HEK293 (cell line): ENCODE measurements at regions not wholly inside any gene's neighbourhood (a gene's known extent, or its start where the extent isn't known, plus 50 kb on each side); places are given as distances from the start of the nearest gene placed in this dataset.
A peak's percentile ranks its signal among the peaks of the same experiment; 100 is the strongest.

Experiments
- CTCF ChIA-PET: fragments of 350-600 bp; formaldehyde crosslinking; extraction: SDS; loops from one replicate; lab custom pipeline; 2021; ENCODE audit warnings: antibody characterized with exemption; lab: Yijun Ruan, JAX
- POLR2A ChIA-PET: fragments of 300-600 bp; formaldehyde crosslinking; extraction: SDS; loops from one replicate; lab custom pipeline; 2020; ENCODE audit warnings: antibody characterized with exemption, inconsistent platforms; lab: Yijun Ruan, JAX
- H3K27ac ChIP-seq: fragments of 200-500 bp; sonication (Bioruptor generic); 2 replicates; pipeline ENCODE4 v1.5.1; 2014; ENCODE audit warnings: low read depth, low read length, control low read depth, inconsistent platforms; ENCODE audit errors: extremely low read depth
- H3K36me3 ChIP-seq, 2 experiments: fragments of 200-500 bp in 1 of 2; sonication (Bioruptor generic) in 1 of 2; 1 replicate in 1 of 2; 2 replicates in 1 of 2; pipeline ENCODE4 v1.5.1; 2014 to 2017; ENCODE audit warnings: inconsistent platforms in 2 of 2, low read length in 2 of 2; ENCODE audit not compliant: control insufficient read depth in 2 of 2, insufficient read depth in 1 of 2
- H3K4me1 ChIP-seq: fragments of 200-500 bp; sonication (Bioruptor generic); 2 replicates; pipeline ENCODE4 v1.5.1; 2014; ENCODE audit warnings: mild to moderate bottlenecking, low read length, inconsistent platforms; ENCODE audit not compliant: control insufficient read depth, insufficient read depth
- H3K4me3 ChIP-seq: 2 replicates; pipeline ENCODE4 v1.5.1; 2011; ENCODE audit warnings: low read depth, mild to moderate bottlenecking, control low read depth, low read length, moderate library complexity
- H3K9me3 ChIP-seq: fragments of 200-500 bp; sonication (Bioruptor generic); 2 replicates; pipeline ENCODE4 v1.5.1; 2014; ENCODE audit warnings: low read depth, low read length, inconsistent platforms; ENCODE audit not compliant: control insufficient read depth, insufficient read depth
- HOXA7 ChIP-seq: sonication (generic); formaldehyde crosslinking; IDR thresholded peaks from 2 replicates; pipeline ENCODE4 v1.8.1; 2022; ENCODE audit warnings: missing genetic modification reagents, borderline replicate concordance
- MYNN ChIP-seq: fragments of 450-650 bp; formaldehyde crosslinking; IDR thresholded peaks from 2 replicates; pipeline ENCODE4 v1.5.1; 2016; ENCODE audit warnings: missing biosample characterization, missing genetic modification characterization, borderline replicate concordance
- MZF1 ChIP-seq: fragments of 450-650 bp; formaldehyde crosslinking; IDR thresholded peaks from 2 replicates; pipeline ENCODE4 v1.5.1; 2017; ENCODE audit warnings: missing biosample characterization, missing genetic modification characterization, borderline replicate concordance
- SALL2 ChIP-seq: fragments of 450-650 bp; formaldehyde crosslinking; IDR thresholded peaks from 2 replicates; pipeline ENCODE4 v1.5.0; 2017; ENCODE audit warnings: missing biosample characterization, mild to moderate bottlenecking, missing genetic modification characterization, borderline replicate concordance
- SCRT1 ChIP-seq: fragments of 450-650 bp; formaldehyde crosslinking; IDR thresholded peaks from 2 replicates; pipeline ENCODE4 v1.5.1; 2016; ENCODE audit warnings: missing biosample characterization, missing genetic modification characterization, borderline replicate concordance
- SP7 ChIP-seq: fragments of 450-650 bp; formaldehyde crosslinking; IDR thresholded peaks from 2 replicates; pipeline ENCODE4 v1.5.1; 2016; ENCODE audit warnings: missing biosample characterization, missing genetic modification characterization
- ZBTB1 ChIP-seq: fragments of 450-650 bp; formaldehyde crosslinking; IDR thresholded peaks from 2 replicates; pipeline ENCODE4 v1.5.1; 2016; ENCODE audit warnings: missing biosample characterization, missing genetic modification characterization
- ZNF112 ChIP-seq: fragments of 450-650 bp; formaldehyde crosslinking; IDR thresholded peaks from 2 replicates; pipeline ENCODE4 v1.5.0; 2017; ENCODE audit warnings: missing biosample characterization, missing genetic modification characterization
- ZNF146 ChIP-seq: fragments of 450-650 bp; formaldehyde crosslinking; IDR thresholded peaks from 2 replicates; pipeline ENCODE4 v1.5.1; 2016; ENCODE audit warnings: missing biosample characterization, missing genetic modification characterization
- ZNF2 ChIP-seq: fragments of 450-650 bp; formaldehyde crosslinking; IDR thresholded peaks from 2 replicates; pipeline ENCODE4 v1.5.1; 2016; ENCODE audit warnings: missing biosample characterization, missing genetic modification characterization
- ZNF26 ChIP-seq: fragments of 450-650 bp; formaldehyde crosslinking; IDR thresholded peaks from 2 replicates; pipeline ENCODE4 v1.5.1; 2016; ENCODE audit warnings: missing biosample characterization, missing genetic modification characterization
- ZNF266 ChIP-seq: fragments of 450-650 bp; formaldehyde crosslinking; IDR thresholded peaks from 2 replicates; pipeline ENCODE4 v1.5.1; 2016; ENCODE audit warnings: missing biosample characterization, missing genetic modification characterization, low read depth
- ZNF335 ChIP-seq: fragments of 450-650 bp; formaldehyde crosslinking; conservative IDR thresholded peaks from 2 replicates; pipeline ENCODE4 v1.5.1; 2016; ENCODE audit warnings: missing biosample characterization, missing genetic modification characterization
- ZNF354C ChIP-seq: fragments of 450-650 bp; formaldehyde crosslinking; IDR thresholded peaks from 2 replicates; pipeline ENCODE4 v1.5.1; 2016; ENCODE audit warnings: missing biosample characterization, missing genetic modification characterization, low read depth, borderline replicate concordance
- ZNF366 ChIP-seq: fragments of 450-650 bp; formaldehyde crosslinking; conservative IDR thresholded peaks from 2 replicates; pipeline ENCODE4 v1.5.1; 2016; ENCODE audit warnings: missing biosample characterization, missing genetic modification characterization
- ZNF37A ChIP-seq: fragments of 450-650 bp; IDR thresholded peaks from 2 replicates; pipeline ENCODE4 v1.5.1; 2018; ENCODE audit warnings: missing biosample characterization, missing genetic modification characterization
- ZNF398 ChIP-seq: fragments of 450-650 bp; formaldehyde crosslinking; IDR thresholded peaks from 2 replicates; pipeline ENCODE4 v1.5.1; 2017; ENCODE audit warnings: missing biosample characterization, missing genetic modification characterization
- ZNF514 ChIP-seq: fragments of 450-650 bp; formaldehyde crosslinking; IDR thresholded peaks from 2 replicates; pipeline ENCODE4 v1.5.1; 2016; ENCODE audit warnings: missing biosample characterization, missing genetic modification characterization
- ZNF530 ChIP-seq: fragments of 450-650 bp; formaldehyde crosslinking; IDR thresholded peaks from 2 replicates; pipeline ENCODE4 v1.5.1; 2016; ENCODE audit warnings: low read depth, missing biosample characterization, missing genetic modification characterization
- ZNF596 ChIP-seq: fragments of 450-650 bp; IDR thresholded peaks from 2 replicates; pipeline ENCODE4 v1.5.0; 2018; ENCODE audit warnings: missing biosample characterization, mild to moderate bottlenecking, missing genetic modification characterization, moderate library complexity
- ZNF626 ChIP-seq: fragments of 450-650 bp; sonication (Bioruptor Pico); formaldehyde crosslinking; IDR thresholded peaks from 2 replicates; pipeline ENCODE4 v1.5.1; 2018; ENCODE audit warnings: missing biosample characterization, missing genetic modification characterization, inconsistent platforms
- ZNF629 ChIP-seq: fragments of 450-650 bp; formaldehyde crosslinking; IDR thresholded peaks from 2 replicates; pipeline ENCODE4 v1.5.1; 2017; ENCODE audit warnings: missing biosample characterization, missing genetic modification characterization
- ZNF747 ChIP-seq: fragments of 450-650 bp; formaldehyde crosslinking; IDR thresholded peaks from 2 replicates; pipeline ENCODE4 v1.5.1; 2016; ENCODE audit warnings: missing biosample characterization, missing genetic modification characterization
- ZXDB ChIP-seq: fragments of 450-650 bp; formaldehyde crosslinking; IDR thresholded peaks from 2 replicates; pipeline ENCODE4 v1.5.1; 2016; ENCODE audit warnings: missing biosample characterization, missing genetic modification characterization
- TF ChIP-seq, protein P1 (sequence below): fragments of 450-650 bp; formaldehyde crosslinking; IDR thresholded peaks from 2 replicates; pipeline ENCODE4 v1.5.1; 2017; ENCODE audit warnings: missing biosample characterization, missing genetic modification characterization
- TF ChIP-seq, protein P2 (sequence below): fragments of 450-650 bp; formaldehyde crosslinking; IDR thresholded peaks from 2 replicates; pipeline ENCODE4 v1.5.1; 2016; ENCODE audit warnings: missing biosample characterization, missing genetic modification characterization

DNA sequence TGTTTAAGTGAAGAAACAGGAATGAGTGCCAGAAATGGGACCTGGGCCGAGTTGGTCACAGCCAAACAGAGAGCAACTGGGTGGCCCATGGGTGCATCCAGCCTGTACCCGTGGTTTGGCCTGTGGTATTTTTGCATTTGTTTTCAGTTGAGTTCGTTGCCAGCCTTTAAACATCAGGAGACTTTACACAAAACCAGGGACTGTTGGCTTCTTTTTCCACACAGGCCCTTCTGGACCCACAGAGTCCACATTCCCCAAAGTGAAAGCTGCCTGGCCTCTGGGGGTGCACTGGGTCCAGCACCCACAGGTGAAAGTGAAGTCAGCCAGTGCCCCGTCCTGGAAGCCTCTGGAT, 54.1 kb upstream of the TNS3 start:
- Histone ChIP-seq H3K27ac (no peak overlapping the region), H3K9me3 (no peaks in the 10 kb centered on the region), H3K4me3 (no peak overlapping the region), H3K36me3 (no peaks in the 10 kb centered on the region), H3K4me1 (no peaks in the 10 kb centered on the region)
- TF ChIP-seq ZNF354C (no peak), ZNF146 (tag by site-specific recombination) (no peak), ZNF747 (tag by site-specific recombination) (no peak), ZXDB (tag by site-specific recombination) (no peak), SCRT1 (tag by site-specific recombination) (no peak), SALL2 (tag by site-specific recombination) (no peak), ZNF530 (no peak), ZNF266 (no peak), SP7 (no peak), ZNF2 (no peak), ZNF514 (tag by site-specific recombination) (no peak), ZNF626 (tag by site-specific recombination) (no peak), ZNF37A (tag by site-specific recombination) (no peak)
- TF ChIP-seq, protein P1, sequence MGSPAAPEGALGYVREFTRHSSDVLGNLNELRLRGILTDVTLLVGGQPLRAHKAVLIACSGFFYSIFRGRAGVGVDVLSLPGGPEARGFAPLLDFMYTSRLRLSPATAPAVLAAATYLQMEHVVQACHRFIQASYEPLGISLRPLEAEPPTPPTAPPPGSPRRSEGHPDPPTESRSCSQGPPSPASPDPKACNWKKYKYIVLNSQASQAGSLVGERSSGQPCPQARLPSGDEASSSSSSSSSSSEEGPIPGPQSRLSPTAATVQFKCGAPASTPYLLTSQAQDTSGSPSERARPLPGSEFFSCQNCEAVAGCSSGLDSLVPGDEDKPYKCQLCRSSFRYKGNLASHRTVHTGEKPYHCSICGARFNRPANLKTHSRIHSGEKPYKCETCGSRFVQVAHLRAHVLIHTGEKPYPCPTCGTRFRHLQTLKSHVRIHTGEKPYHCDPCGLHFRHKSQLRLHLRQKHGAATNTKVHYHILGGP (tag by site-specific recombination) = no peak
- TF ChIP-seq, protein P2, sequence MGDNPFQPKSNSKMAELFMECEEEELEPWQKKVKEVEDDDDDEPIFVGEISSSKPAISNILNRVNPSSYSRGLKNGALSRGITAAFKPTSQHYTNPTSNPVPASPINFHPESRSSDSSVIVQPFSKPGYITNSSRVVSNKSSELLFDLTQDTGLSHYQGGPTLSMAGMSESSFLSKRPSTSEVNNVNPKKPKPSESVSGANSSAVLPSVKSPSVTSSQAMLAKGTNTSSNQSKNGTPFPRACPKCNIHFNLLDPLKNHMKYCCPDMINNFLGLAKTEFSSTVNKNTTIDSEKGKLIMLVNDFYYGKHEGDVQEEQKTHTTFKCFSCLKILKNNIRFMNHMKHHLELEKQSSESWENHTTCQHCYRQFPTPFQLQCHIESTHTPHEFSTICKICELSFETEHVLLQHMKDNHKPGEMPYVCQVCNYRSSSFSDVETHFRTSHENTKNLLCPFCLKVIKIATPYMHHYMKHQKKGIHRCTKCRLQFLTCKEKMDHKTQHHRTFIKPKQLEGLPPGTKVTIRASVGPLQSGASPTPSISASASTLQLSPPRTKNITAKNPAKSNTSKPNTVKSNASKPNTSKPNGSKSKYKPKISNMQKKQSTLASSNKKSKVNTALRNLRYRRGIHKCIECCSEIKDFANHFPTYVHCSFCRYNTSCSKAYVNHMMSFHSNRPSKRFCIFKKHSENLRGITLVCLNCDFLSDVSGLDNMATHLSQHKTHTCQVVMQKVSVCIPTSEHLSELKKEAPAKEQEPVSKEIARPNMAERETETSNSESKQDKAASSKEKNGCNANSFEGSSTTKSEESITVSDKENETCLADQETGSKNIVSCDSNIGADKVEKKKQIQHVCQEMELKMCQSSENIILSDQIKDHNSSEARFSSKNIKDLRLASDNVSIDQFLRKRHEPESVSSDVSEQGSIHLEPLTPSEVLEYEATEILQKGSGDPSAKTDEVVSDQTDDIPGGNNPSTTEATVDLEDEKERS (tag by site-specific recombination) = no peak
- CTCF ChIA-PET = interaction anchor here (0.7 kb wide), 1 partner anchor 22 kb away, joined by 3 read pairs; no protein-coding TSS in a partner anchor
- POLR2A ChIA-PET = no interaction called here

DNA sequence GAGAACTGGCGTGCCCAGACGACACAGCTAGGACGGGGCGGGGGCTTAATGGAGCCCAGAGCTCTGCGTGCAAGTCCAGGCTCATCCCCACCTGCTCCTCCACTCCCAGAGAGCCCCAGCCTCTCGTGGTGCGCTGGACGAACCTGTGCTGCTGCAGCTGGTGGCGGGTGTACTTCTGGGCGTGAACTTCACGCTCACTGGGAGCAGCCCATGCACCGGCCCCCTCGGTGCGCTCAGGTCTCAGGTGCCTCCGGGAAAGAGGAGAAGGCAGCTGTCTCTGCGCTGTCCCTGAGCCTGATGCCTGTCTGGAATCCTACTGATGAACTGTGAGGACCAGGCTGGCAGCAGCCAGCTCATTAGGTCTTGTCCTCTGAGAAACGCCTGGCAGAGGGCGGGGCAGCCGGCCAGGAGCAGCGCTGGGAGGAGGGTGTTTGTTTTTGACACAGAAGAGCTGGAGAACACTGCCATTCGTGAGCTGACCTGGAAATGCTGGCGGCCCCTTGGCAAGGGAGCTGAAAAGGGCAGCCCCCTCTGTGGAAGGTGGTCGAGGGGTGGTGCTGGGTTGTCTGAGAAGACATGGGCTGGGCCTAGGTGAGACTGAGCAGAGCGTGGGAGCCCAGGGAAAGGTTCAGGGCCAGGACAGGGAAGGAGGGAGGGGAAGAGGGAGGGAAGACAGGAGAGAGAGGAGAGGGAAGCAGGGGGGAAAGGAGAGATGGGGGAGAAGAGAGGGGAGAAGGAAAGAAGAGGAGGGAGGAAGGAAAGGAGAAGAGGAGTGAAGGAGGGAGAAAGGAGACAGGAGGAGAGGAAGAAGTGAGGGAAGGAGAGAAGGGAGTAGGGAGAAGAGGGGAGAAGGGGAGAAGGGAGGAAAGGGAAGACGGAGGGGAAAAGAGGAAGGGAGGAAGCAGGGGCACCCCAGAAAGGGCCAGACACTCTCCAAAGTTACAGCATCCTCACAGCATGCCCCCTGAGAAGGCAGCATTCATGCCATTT, 53.5 kb upstream of the TNS3 start:
- CTCF ChIA-PET = interaction anchor here (0.7 kb wide), 1 partner anchor 23 kb away, joined by 3 read pairs; no protein-coding TSS in a partner anchor
- POLR2A ChIA-PET = no interaction called here
- Histone ChIP-seq H3K27ac (no peak overlapping the region), H3K9me3 (no peaks in the 10 kb centered on the region), H3K36me3 (no peaks in the 10 kb centered on the region), H3K4me1 (no peaks in the 10 kb centered on the region), H3K4me3 (no peak overlapping the region)
- TF ChIP-seq ZNF398 (tag by site-specific recombination) = peak; percentile 69
- TF ChIP-seq ZNF366 = peak; percentile 60; the same call in 1 of the 2 replicates
- TF ChIP-seq MYNN (tag by site-specific recombination) = no peak
- no peak for TF ChIP-seq ZNF112 (tag by site-specific recombination)
- TF ChIP-seq HOXA7 = no peak
- TF ChIP-seq ZNF629 (tag by site-specific recombination) = no peak
- TF ChIP-seq MZF1 (tag by site-specific recombination) = no peak
- no peak for TF ChIP-seq ZNF596 (tag by site-specific recombination)
- TF ChIP-seq ZNF335 (tag by site-specific recombination) = peak; percentile 52
- TF ChIP-seq ZBTB1 (tag by site-specific recombination) = no peak
- no peak for TF ChIP-seq ZNF26 (tag by site-specific recombination)
